Cardiac fibroblast (primary cell): ENCODE measurements at regions not wholly inside any gene's neighbourhood (a gene's known extent, or its start where the extent isn't known, plus 50 kb on each side); places are given as distances from the start of the nearest gene placed in this dataset.
"Not testable (repeated sequence)": the region's sequence is repeated elsewhere in the genome, so short reads cannot be mapped to it uniquely, and the experiment has no call there.

ENCODE experiments used
- DNase-seq, 2 donors: peaks; one replicate each; pipeline versions ENCODE4 v3.0.0 to v3.0.0-alpha.2; 2010; ENCODE audit warnings: low read depth in 2 of 2
- H3K4me3 ChIP-seq, 2 donors: replicated peaks in 1 of 2; 1 replicate in 1 of 2; 2 replicates in 1 of 2; pipeline ENCODE4 v1.5.1; 2011; ENCODE audit warnings: low read depth in 2 of 2, low read length in 2 of 2, mild to moderate bottlenecking in 2 of 2, moderate library complexity in 1 of 2
- CTCF ChIP-seq: IDR thresholded peaks from one replicate; pipeline ENCODE4 v1.5.1; 2011; ENCODE audit warnings: low read depth, mild to moderate bottlenecking, low read length, inconsistent platforms

- TF ChIP-seq CTCF = no peak
- DNase-seq = no peak
- H3K4me3 ChIP-seq = no peak overlapping the region
Observed at GRCh38 chr17:74126179-74126900, 77.1 kb upstream of the RPL38 start.

DNA sequence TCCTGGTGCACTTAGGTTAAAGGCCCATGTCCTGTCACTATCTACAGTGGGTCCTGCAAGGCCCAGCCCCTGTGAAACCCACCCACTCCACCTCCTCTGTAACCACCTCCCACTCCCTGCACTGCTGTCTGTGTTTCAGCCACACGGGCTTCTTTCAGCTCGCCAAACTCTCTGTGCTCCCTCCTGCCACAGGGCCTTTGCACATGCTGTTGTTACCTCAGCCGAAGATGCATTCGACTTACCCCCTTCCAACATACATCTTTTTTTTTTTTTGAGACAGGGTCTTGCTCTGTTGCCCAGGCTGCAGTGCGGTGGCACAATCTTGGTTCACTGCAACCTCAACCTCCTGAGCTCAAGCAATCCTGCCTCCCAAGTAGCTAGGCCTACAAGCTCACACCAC lies 76.5 kb upstream of the RPL38 start:
- no peak for DNase-seq
- no peak overlapping the region for H3K4me3 ChIP-seq
- no peak for TF ChIP-seq CTCF

GRCh38 chr17:74128456-74129211 lies 74.8 kb upstream of the RPL38 start:
- TF ChIP-seq CTCF = no peak
- no peak for DNase-seq
- H3K4me3 ChIP-seq = no peak overlapping the region

DNA sequence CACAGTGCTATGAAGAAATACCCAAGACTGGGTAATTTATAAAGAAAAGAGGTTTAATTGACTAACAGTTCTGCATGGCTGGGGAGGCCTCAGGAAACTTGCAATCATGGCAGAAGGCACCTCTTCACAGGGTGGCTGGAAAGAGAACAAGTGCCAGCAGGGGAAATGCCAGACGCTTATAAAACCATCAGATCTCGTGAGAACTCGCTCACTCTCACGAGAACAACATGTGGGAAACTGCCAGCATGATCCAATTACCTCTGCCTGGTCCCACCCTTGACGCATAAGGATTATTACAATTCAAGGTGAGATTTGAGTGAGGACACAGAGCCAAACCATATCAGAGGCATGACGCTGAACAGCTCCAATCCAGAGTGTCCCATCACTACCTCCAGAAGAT lies 73.7 kb upstream of the RPL38 start:
- DNase-seq = not testable (repeated sequence)

GRCh38 chr17:74130276-74130675 lies 73.2 kb upstream of the RPL38 start:
- DNase-seq = no peak
- H3K4me3 ChIP-seq = no peak overlapping the region
- TF ChIP-seq CTCF = no peak

More for the DNA sequence above, 73.7 kb upstream of the RPL38 start:
- not testable (repeated sequence) for H3K4me3 ChIP-seq

- H3K4me3 ChIP-seq = no peak overlapping the region
- no peak for DNase-seq
- TF ChIP-seq CTCF = no peak
Observed at GRCh38 chr17:74130841-74131240, 72.6 kb upstream of the RPL38 start.

DNA sequence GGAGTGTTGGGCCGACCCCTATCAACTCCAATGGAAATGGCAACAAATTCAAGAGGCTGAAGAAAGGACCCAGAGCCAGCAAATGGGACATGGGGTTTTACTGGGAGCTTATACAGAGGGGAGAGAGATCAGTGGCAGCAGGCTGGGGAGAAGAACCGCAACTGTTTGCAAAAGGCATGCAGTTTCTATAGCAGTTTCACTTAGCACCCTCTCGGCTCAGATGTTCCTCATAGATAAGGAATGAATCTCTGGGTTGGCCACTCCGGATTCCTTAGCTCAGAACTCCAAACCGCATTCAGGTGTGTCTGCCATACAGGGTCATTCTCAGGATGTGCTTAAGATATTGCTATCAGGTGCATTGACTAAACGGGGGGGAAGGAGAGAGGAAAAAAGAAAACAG lies 71.1 kb upstream of the RPL38 start:
- TF ChIP-seq CTCF = no peak
- no peak for DNase-seq
- no peak overlapping the region for H3K4me3 ChIP-seq
